ENCODE measurements at regions not wholly inside any gene's neighbourhood (a gene's known extent, or its start where the extent isn't known, plus 50 kb on each side); places are given as distances from the start of the nearest gene placed in this dataset.

GRCh38 chr4:53644607-53645006 is 53.3 kb upstream of the LNX1 start:
- no peak for DNase-seq (ENCODE audit: low read depth)

Data from ELR (cell line).